Fibroblast of lung (primary cell): ENCODE measurements at regions not wholly inside any gene's neighbourhood (a gene's known extent, or its start where the extent isn't known, plus 50 kb on each side); places are given as distances from the start of the nearest gene placed in this dataset.
"Not testable (repeated sequence)": the region's sequence is repeated elsewhere in the genome, so short reads cannot be mapped to it uniquely, and the experiment has no call there.

Source experiments
- CTCF ChIP-seq, 2 donors: IDR thresholded peaks in 1 of 2; conservative IDR thresholded peaks in 1 of 2; 1 replicate in 1 of 2; 2 replicates in 1 of 2; pipeline ENCODE4 v1.5.1; 2011 to 2012; ENCODE audit warnings: low read length in 2 of 2, control low read depth in 1 of 2, inconsistent platforms in 1 of 2, low read depth in 1 of 2, mild to moderate bottlenecking in 1 of 2
- EZH2 ChIP-seq: IDR thresholded peaks from 2 replicates; pipeline ENCODE4 v1.5.1; 2012; ENCODE audit warnings: low read length, control low read depth, mild to moderate bottlenecking; ENCODE audit errors: missing control alignments

GRCh38 chr16:29202642-29203041 is 203.9 kb downstream of the NPIPB11 start:
- TF ChIP-seq CTCF (conservative IDR thresholded peaks at IDR 0.05 in 1 of 2, IDR thresholded peaks at IDR 0.05 in 1 of 2; ENCODE audit: low read depth in 1 of 2, low read length in 2 of 2); EZH2: not testable (repeated sequence)
